SU-DHL-6 (cell line): ENCODE measurements at regions not wholly inside any gene's neighbourhood (a gene's known extent, or its start where the extent isn't known, plus 50 kb on each side); places are given as distances from the start of the nearest gene placed in this dataset.

Experiments
- H2AFZ ChIP-seq: fragments of 200-600 bp; sonication (generic); 2 replicates; pipeline ENCODE4 v1.6.1; 2014; ENCODE audit warnings: low read depth, mild to moderate bottlenecking, moderate library complexity, mixed read lengths, antibody characterized with exemption, low read length; ENCODE audit not compliant: severe bottlenecking
- H3F3A ChIP-seq: fragments of 200-600 bp; shearing (Covaris generic); 2 replicates; pipeline ENCODE4 v1.6.0; 2016; ENCODE audit warnings: antibody characterized with exemption, mild to moderate bottlenecking; ENCODE audit not compliant: insufficient read depth
- H3K27ac ChIP-seq: fragments of 200-600 bp; sonication (generic); 2 replicates; pipeline ENCODE4 v1.5.1; 2016; ENCODE audit warnings: low read depth, mild to moderate bottlenecking, low read length, moderate library complexity, mixed read lengths
- H3K27me3 ChIP-seq: fragments of 200-600 bp; sonication (generic), shearing (Covaris generic); 2 replicates; pipeline ENCODE4 v1.6.0; 2014; ENCODE audit warnings: mild to moderate bottlenecking, low read length
- H3K36me3 ChIP-seq: fragments of 200-600 bp; sonication (generic); 2 replicates; pipeline ENCODE4 v1.6.1; 2014; ENCODE audit warnings: mild to moderate bottlenecking, low read length, mixed read lengths
- H3K4me2 ChIP-seq: fragments of 300-600, 200-600 bp; shearing (Covaris generic), sonication (generic); 2 replicates; pipeline ENCODE4 v1.6.0; 2014; ENCODE audit warnings: low read length, low read depth, mild to moderate bottlenecking; ENCODE audit not compliant: poor library complexity, severe bottlenecking
- H3K4me3 ChIP-seq: fragments of 200-600 bp; sonication (generic); 2 replicates; pipeline ENCODE4 v1.5.1; 2014; ENCODE audit warnings: antibody characterized with exemption, low read length, mild to moderate bottlenecking, mixed read lengths; ENCODE audit not compliant: insufficient read depth, poor library complexity, severe bottlenecking
- H3K79me2 ChIP-seq: fragments of 200-600 bp; sonication (generic); 2 replicates; pipeline ENCODE4 v1.6.1; 2014; ENCODE audit warnings: mild to moderate bottlenecking, low read length, moderate library complexity; ENCODE audit not compliant: insufficient read depth
- H3K9ac ChIP-seq: fragments of 200-600 bp; sonication (generic); 2 replicates; pipeline ENCODE4 v1.7.0; 2014; ENCODE audit warnings: mild to moderate bottlenecking, low read length
- H3K9me2 ChIP-seq: fragments of 200-600 bp; sonication (generic); replicated peaks from 2 replicates; pipeline ENCODE4 v1.6.1; 2014; ENCODE audit warnings: low read length; ENCODE audit not compliant: insufficient read depth
- H3K9me3 ChIP-seq: fragments of 200-600 bp; sonication (generic); 2 replicates; pipeline ENCODE4 v1.6.1; 2014; ENCODE audit warnings: low read length, mixed read lengths; ENCODE audit not compliant: insufficient read depth
- H4K20me1 ChIP-seq: fragments of 200-600 bp; sonication (generic); 2 replicates; pipeline ENCODE4 v1.6.1; 2014; ENCODE audit warnings: low read depth, mild to moderate bottlenecking, antibody characterized with exemption, low read length, moderate library complexity, mixed read lengths
- EZH2phosphoT487 ChIP-seq: fragments of 200-600 bp; sonication (generic), shearing (Covaris generic); conservative IDR thresholded peaks from 2 replicates; pipeline ENCODE4 v1.6.1; 2018; ENCODE audit warnings: mild to moderate bottlenecking, antibody characterized with exemption, low read length, moderate library complexity, mixed read lengths
- TF ChIP-seq, protein P1 (sequence below): fragments of 200-600 bp; sonication (generic); IDR thresholded peaks from one replicate; pipeline ENCODE4 v1.5.1; 2017; ENCODE audit warnings: antibody characterized with exemption, mild to moderate bottlenecking, low read length, moderate library complexity; ENCODE audit not compliant: insufficient read depth, poor library complexity, severe bottlenecking

DNA sequence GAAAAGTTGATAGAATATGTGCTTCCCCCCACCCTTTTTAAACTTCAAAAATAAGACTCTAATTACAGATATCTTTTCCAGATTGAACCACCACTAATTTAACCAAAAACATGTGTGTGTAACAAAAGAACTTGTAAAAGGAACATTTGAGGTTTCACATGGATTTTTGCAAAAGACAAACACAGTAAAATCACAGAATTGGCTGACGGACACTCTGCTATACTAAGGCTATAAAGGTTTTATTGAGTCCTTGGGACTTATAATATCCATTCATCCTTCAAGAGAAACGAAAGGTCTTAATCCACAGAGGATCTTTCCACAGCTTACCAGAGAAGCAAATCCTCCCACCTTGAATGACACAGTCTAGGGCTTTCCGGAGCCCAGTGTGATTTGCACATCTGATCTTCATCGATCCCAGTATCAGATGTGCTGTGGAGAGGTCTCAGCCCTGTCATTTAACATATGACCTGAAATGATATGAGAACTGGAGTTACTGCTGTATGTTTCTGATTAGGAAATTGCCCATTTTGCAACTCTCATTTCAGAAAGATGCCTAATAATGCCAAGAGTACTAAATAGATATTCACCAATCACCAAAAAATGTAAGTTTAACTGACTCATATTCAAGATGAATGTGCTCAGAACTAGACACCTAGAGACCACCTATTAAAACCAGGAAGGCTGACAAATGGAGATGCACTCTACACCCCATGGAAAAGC, 256.5 kb upstream of the FBXL7 start:
- TF ChIP-seq EZH2phosphoT487: no peak
- TF ChIP-seq, protein P1, sequence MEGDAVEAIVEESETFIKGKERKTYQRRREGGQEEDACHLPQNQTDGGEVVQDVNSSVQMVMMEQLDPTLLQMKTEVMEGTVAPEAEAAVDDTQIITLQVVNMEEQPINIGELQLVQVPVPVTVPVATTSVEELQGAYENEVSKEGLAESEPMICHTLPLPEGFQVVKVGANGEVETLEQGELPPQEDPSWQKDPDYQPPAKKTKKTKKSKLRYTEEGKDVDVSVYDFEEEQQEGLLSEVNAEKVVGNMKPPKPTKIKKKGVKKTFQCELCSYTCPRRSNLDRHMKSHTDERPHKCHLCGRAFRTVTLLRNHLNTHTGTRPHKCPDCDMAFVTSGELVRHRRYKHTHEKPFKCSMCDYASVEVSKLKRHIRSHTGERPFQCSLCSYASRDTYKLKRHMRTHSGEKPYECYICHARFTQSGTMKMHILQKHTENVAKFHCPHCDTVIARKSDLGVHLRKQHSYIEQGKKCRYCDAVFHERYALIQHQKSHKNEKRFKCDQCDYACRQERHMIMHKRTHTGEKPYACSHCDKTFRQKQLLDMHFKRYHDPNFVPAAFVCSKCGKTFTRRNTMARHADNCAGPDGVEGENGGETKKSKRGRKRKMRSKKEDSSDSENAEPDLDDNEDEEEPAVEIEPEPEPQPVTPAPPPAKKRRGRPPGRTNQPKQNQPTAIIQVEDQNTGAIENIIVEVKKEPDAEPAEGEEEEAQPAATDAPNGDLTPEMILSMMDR: no peak
- no peak overlapping the region for H3K4me3 ChIP-seq

DNA sequence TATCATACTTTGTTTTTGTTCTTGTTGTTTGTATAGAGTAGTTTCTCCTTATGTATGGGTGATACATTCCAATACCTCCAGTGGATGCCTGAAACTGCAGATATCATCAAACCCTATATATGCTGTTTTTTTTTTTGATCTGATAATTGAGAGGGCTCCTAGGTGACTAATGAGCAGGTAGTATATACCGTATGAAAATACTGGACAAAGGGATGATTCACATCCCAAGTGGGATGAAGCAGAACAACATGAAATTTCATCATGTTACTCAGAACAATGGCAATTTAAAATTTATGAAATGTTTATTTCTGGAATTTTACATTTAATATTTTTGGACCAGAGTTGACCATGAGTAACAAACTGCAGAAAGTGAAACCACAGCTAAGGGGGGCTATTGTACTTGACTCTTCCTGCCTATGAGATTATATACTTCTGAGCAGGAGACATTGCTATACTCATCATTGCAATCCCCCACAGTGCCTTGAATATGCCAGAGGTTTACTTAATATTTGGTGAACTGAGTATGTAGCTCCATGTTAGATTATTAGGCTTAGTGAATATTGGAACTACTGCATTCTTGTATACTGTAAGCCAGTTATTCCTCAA, 258.7 kb upstream of the FBXL7 start:
- Histone ChIP-seq H3K9me2 (no peaks in the 10 kb centered on the region), H3K9ac (no peak overlapping the region), H4K20me1 (no peaks in the 10 kb centered on the region), H3K27ac (no peak overlapping the region), H2AFZ (no peak overlapping the region), H3K4me3 (no peak overlapping the region), H3K9me3 (no peaks in the 10 kb centered on the region), H3K79me2 (no peaks in the 10 kb centered on the region), H3K4me2 (no peak overlapping the region), H3K27me3 (no peaks in the 10 kb centered on the region), H3K36me3 (no peaks in the 10 kb centered on the region), H3F3A (no peaks in the 10 kb centered on the region)
- TF ChIP-seq EZH2phosphoT487: no peak
- TF ChIP-seq, protein P1: no peak

More for the DNA sequence above, 256.5 kb upstream of the FBXL7 start:
- Histone ChIP-seq H3K79me2 (no peaks in the 10 kb centered on the region), H3K27ac (no peak overlapping the region), H3K9me2 (no peaks in the 10 kb centered on the region), H3K4me2 (no peak overlapping the region), H3K9ac (no peak overlapping the region), H3F3A (no peaks in the 10 kb centered on the region), H3K27me3 (no peaks in the 10 kb centered on the region), H2AFZ (no peak overlapping the region), H3K9me3 (no peaks in the 10 kb centered on the region), H3K36me3 (no peaks in the 10 kb centered on the region), H4K20me1 (no peaks in the 10 kb centered on the region)

DNA sequence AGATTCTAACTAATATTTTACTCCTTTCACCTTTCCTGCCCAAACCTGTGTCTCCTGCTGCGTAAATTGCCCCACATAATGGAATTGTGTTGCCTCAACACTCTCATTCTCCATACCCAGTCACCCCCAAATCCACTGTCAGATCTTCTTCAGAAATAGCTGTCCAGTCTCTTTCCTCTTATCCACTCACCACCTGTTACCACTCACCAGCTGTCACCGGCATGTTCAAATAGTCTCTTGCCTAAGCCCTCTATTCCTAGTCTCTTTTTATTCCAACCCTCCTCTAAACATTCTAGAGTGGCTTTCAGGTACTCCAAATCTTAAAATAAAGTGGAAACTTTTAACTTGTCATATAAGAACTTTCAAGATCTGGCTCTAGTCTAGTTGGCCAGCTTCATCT, 262.0 kb upstream of the FBXL7 start:
- Histone ChIP-seq H3K9ac (no peak overlapping the region), H3K27ac (no peak overlapping the region), H3K79me2 (no peaks in the 10 kb centered on the region), H3K4me2 (no peak overlapping the region), H4K20me1 (no peaks in the 10 kb centered on the region), H3K9me3 (no peaks in the 10 kb centered on the region), H3K9me2 (no peaks in the 10 kb centered on the region), H2AFZ (no peak overlapping the region), H3K4me3 (no peak overlapping the region), H3K27me3 (no peaks in the 10 kb centered on the region), H3F3A (no peaks in the 10 kb centered on the region), H3K36me3 (no peaks in the 10 kb centered on the region)
- TF ChIP-seq, protein P1: no peak
- TF ChIP-seq EZH2phosphoT487: no peak
